Inflammatory macrophage treated with lipopolysaccharide for 4 hours (primary cell): ENCODE measurements at regions not wholly inside any gene's neighbourhood (a gene's known extent, or its start where the extent isn't known, plus 50 kb on each side); places are given as distances from the start of the nearest gene placed in this dataset.
A peak's percentile ranks its signal among the peaks of the same experiment; 100 is the strongest.
"Not testable (repeated sequence)": the region's sequence is repeated elsewhere in the genome, so short reads cannot be mapped to it uniquely, and the experiment has no call there.

Experiments
- DNase-seq: peaks from one replicate; pipeline ENCODE4 v3.0.0-alpha.2; 2020

GRCh38 chr3:163508206-163508605, 1570.1 kb downstream of the SI start:
- DNase-seq = no peak

GRCh38 chr3:163504974-163505373, 1573.3 kb downstream of the SI start:
- no peak for DNase-seq

- not testable (repeated sequence) for DNase-seq
Observed at GRCh38 chr3:163499736-163500219, 1578.5 kb downstream of the SI start.

GRCh38 chr3:163498842-163499735, 1579.2 kb downstream of the SI start:
- not testable (repeated sequence) for DNase-seq

GRCh38 chr3:163491714-163492113, 1586.6 kb downstream of the SI start:
- DNase-seq = no peak

GRCh38 chr3:163490119-163490518, 1588.2 kb downstream of the SI start:
- DNase-seq = peak; percentile 40

GRCh38 chr3:163482695-163483094, 1595.6 kb downstream of the SI start:
- DNase-seq = no peak

GRCh38 chr3:163481738-163482137, 1596.6 kb downstream of the SI start:
- DNase-seq = peak; percentile 2

- DNase-seq = no peak
Observed at GRCh38 chr3:163476179-163476578, 1602.1 kb downstream of the SI start.

- DNase-seq = no peak
Observed at GRCh38 chr3:163474766-163475165, 1603.5 kb downstream of the SI start.

GRCh38 chr3:163468531-163469335, 1609.6 kb downstream of the SI start:
- no peak for DNase-seq

GRCh38 chr3:163462446-163462845, 1615.8 kb downstream of the SI start:
- no peak for DNase-seq

GRCh38 chr3:163450698-163451097, 1627.6 kb downstream of the SI start:
- no peak for DNase-seq

- DNase-seq = no peak
Observed at GRCh38 chr3:163438760-163439159, 1639.5 kb downstream of the SI start.

- DNase-seq = no peak
Observed at GRCh38 chr3:163422671-163423070, 1655.6 kb downstream of the SI start.

GRCh38 chr3:163391407-163392181, 1686.7 kb downstream of the SI start:
- no peak for DNase-seq

GRCh38 chr3:163384383-163384782, 1693.9 kb downstream of the SI start:
- DNase-seq = no peak

- DNase-seq = no peak
Observed at GRCh38 chr3:163382183-163382582, 1696.1 kb downstream of the SI start.

- no peak for DNase-seq
Observed at GRCh38 chr3:163368168-163368567, 1710.1 kb downstream of the SI start.

- DNase-seq = no peak
Observed at GRCh38 chr3:163364717-163365116, 1713.6 kb downstream of the SI start.

- no peak for DNase-seq
Observed at GRCh38 chr3:163362151-163362550, 1716.1 kb downstream of the SI start.

GRCh38 chr3:163361357-163361878, 1716.9 kb downstream of the SI start:
- DNase-seq = not testable (repeated sequence)

- DNase-seq = no peak
Observed at GRCh38 chr3:163347944-163348343, 1730.4 kb downstream of the SI start.
